HUDEP-2 (cell line): ENCODE measurements at regions not wholly inside any gene's neighbourhood (a gene's known extent, or its start where the extent isn't known, plus 50 kb on each side); places are given as distances from the start of the nearest gene placed in this dataset.

ENCODE experiments used
- DNase-seq, 76 experiments: peaks; one replicate each; lab custom pipeline; 2025; ENCODE audit not compliant: unreplicated experiment in 76 of 76; lab: John Stamatoyannopoulos, UW

DNA sequence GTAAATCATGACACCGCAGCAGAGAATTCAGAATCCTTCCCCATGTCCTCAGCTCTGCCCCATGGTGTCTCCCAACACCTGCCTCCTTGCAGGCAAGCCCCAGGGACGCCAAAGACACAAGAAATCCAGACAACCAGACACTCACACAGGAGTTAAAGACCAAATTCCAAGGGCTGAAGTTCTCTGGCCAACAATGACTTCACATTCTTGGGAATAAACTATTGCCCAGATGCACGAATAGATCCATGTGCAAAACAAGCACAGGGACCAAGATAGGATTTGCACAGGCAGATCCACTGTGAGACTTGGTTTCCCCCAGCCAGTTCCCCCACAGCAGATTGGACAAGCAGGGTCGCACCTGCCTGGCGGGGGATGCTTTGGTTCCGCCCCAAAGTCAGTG lies 246.7 kb downstream of the SOD2 start:
- DNase-seq = no peak

DNA sequence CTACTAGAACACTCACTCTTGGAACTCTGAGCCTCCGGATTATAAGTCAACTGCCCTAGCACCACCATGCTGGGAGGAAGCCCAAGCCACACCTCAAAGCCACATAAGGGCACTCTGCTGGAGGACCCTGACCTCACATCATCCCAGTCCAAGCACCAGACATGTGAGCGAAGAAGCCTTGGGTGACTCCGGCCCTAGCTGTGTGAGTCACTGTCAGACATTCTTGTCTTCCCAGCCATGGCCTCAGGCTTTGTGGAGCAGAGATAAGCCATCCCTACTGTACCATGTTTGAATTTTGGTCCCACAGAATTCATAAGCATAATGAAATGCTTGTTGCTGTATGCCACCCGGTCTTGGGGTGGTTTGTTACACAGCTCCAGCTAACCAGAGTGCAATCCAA lies 247.7 kb downstream of the SOD2 start:
- no peak for DNase-seq

DNA sequence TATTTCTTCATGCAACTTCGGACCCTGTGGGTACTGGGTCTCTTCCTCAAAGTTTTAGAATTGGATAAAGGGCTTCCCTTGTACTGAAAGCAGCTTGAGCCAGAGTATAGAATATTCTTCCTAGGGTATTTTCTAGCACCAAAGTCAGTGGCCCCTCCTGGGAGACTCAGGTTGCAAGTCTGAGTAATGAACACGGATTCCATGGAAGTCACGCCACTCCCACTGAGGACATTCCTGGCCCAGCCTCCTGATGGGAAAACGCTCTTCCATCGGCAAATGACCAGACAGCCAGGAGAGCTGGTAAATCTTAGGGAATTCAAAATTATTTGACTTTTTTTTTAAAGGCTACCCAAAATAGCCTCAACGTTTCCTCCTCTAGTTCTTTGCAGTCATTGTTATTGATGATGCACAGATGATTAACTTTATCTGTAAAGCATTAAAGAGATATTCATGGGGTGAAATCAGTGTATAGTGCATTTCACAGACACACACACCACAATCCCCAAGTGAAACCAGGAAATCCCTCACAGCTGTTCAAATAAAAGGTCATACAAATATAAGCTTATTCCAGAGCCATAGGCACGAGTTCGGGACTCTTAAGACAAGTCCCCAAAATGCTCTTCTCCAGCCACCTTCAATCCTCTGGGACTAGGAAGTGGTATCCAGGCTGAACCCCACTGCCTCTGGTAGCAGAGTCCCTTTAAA lies 248.8 kb downstream of the SOD2 start:
- DNase-seq = no peak

DNA sequence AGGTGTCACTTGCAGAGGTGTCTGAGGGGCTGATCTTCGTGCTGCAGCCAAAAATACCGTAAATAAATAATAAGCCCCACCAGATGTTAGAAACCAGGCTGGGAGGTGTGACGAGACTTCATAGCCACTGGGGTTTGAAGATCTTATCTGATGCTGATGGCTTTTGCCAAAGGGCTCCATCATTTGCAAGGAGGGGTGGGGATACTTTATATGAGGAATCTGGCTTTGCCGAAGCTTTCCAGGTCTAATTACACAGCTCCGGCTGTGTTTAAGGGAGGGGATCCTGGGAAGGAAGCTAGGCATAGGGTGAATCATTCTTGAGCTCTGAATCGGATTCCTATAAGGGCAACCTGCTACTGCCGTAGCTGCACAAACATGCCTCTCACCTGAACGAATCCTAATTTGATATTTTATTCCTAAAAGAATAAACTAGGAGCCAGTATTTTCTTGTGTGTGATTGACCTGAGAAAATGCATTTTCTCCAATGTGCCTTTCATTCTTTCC lies 249.6 kb downstream of the SOD2 start:
- DNase-seq = no peak

DNA sequence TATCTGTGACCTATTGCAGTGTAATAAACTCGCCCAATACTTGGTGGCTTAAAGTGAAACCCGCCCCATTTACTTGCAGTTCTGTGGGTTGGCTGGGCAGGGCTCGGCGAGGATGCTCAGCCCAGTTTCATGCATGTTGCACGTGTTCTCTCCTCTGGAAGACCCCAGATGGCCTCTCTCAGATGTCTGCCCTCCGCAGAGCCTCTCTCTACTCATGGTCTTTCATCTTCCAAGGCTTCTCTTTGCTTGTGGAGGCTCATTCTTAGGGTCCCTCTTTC lies 251.4 kb downstream of the SOD2 start:
- DNase-seq = no peak

DNA sequence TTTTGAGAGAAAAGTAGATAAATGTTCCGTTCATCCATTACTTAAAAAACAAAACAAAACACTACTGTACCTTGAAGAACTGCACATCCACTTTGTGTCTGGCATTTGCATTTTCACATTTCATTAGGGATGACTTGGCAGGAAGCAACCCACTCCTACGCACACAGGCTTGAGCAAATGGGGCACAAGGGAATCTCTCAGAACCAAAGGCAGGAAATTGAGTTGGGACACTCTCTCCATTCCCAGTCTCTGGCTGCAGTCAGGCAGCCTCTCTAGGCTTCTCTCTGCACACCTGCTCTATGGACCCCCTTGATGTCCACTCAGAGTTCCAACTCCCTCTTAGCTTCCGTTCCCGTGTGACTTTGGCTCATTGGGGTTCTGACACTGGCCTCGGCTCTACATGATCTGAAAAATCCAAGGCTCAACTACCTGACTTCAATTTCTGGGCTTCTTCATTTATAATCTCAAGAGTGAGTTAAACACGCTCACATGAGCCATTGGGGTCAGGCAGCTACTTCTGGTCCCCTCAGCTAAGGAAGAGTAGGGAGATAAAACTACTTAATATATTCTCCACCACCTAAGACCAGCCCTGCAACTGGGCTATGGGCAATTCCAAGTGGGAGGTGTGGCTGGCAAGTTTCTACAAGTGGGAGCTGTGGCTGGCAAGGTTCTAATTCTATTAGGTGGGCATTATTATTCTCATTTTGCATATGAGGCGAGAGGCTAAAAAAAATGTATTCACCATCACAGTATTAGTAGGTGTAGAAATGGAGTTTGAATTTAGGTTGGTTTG lies 251.9 kb downstream of the SOD2 start:
- DNase-seq = no peak

DNA sequence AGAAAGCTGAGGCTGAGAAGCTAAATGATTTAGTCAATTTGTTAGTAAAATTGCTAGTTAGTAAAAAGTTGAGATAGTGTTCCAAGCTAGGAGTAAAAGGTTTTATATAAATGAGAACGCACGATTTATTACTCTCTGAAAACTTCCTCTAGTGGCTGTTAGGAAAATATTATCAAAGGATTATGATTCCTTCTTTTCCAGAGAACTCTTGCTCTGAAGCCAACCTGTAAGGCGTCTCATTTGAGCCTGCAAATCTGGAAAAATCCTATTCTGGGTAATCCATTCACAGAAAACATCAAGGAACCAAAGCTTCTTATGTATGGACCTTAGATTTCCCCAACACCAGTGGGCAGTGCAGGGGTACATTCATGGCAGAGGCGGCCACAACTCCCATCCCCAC lies 252.7 kb downstream of the SOD2 start:
- no peak for DNase-seq

DNA sequence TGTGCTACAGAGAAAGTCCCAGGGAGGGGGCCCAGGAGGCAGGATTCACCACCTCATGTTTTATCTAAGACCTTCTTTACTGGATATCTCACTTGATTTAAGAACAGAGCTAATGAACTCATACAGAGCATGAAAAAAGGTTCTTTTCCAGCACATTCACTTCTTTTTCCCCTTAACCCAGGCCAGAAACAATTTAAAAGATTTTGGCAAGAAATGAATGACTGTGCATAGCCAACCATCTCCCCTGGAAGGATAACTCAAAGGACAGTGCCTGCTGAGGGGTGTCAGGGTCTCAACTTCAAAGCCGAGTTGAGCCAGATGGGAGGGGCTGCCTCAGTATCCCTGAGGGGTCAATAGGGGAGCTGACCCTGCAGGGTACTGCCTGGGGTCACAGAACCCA lies 253.4 kb downstream of the SOD2 start:
- no peak for DNase-seq

DNA sequence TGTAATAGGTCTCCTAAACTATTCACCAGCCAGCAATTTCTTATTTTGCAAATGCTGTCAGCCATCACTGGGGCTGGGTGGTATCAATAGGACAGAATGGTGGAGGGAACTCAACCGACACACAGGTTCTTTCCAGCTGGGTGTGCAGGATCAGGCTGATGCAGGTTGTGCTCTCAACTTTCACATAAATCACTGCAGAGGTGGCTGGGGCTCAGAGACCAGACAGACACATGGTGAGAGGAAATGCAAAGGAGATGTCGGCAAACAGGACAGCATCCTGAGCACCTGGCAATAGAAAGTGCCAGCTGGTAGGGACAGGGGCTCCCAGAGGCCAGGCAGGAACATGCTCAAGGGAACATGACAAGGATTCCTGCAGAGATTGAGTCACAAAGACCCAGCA lies 254.9 kb downstream of the SOD2 start:
- no peak for DNase-seq

DNA sequence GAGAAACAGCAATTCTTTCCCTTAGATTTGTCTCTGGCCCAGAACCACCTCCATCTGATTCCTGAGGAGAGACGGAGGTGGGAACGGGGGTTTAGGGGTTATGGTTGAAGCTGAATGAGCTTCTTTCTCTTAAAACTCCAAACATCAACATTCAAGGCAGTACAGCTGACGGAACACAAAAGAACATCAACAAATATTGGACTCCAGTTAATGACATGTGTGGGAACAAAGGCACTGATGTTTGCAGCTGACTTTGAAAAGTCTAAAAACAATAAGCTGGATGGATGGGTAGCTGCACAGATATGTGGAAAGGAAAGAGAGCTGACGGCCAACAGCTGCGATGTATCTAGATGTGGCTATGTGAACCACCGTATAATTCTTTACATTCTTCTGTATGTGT lies 256.5 kb downstream of the SOD2 start:
- no peak for DNase-seq

DNA sequence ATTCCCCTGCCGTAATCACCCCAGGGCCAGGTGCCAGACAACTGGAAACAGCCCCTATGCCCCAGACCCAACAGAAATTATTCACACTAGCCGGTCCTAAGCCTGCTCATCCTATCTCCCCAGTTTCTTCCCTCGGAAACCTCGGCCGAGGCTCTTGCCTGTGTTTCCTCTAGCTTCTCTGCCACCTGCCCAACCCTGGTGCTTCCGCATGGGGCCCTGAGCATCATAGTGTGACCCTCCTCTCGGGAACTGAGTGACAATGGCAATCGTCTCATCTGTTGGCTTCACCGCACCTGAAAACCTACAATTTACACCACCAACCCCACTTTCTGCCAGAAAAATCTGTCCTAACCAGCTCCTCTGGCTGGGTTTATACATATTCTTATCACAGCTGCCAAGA lies 257.3 kb downstream of the SOD2 start:
- DNase-seq = no peak

DNA sequence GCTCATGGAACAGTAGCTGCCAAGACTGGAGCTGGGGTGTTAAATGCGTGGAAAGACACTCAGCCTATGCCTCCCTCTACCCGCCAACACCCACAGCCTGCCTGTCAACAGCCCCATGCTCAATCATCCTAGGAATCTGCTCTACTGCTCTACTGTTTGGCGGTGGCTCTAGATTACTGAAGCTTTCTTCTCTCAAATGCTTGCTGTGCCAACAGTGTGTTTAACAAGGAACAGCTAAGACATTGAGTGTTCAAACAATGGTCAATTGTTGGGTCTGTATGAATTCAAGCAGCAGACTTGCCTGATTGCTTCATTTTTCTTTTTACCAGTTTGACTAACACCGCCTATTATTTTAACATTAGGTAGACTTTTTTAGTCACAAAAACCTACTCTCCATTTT lies 258.6 kb downstream of the SOD2 start:
- no peak for DNase-seq

DNA sequence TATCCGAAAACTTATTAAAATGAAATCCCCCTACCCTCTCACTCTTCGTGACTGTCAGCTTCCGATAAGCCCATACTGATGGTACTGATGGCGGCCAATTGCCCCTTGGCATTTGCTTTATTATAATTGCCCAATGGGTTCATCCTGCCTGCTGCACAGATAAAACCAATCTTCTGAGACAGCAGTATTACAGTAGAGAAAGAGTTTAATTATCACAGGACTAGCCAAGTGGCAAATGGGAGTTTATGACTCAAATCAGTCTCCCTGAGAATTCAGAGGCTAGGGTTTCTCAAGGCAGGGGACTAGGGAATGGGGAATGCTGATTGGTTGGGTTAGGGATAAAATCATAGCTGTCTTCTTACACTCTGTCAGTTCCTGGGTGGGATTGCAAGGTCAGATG lies 259.5 kb downstream of the SOD2 start:
- DNase-seq = no peak

DNA sequence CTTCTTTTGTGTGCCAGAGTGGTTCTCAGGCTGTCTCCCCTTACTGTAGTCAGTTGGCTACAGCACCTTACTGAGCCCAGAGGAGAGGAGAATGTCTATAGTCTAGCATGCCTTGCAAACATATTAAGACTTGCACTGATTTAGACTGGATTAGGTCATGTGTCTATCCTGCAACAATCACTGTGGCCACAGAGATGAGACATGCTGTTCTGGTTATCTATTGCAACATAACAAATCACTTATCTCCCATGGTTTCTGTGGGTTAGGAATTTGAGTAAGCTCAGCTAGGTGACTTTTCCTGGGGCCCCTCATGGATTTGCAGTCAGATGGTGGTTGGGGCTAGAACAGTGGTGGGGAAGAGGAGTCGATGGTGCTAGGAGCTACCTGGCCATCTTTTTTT lies 261.3 kb downstream of the SOD2 start:
- DNase-seq = no peak

DNA sequence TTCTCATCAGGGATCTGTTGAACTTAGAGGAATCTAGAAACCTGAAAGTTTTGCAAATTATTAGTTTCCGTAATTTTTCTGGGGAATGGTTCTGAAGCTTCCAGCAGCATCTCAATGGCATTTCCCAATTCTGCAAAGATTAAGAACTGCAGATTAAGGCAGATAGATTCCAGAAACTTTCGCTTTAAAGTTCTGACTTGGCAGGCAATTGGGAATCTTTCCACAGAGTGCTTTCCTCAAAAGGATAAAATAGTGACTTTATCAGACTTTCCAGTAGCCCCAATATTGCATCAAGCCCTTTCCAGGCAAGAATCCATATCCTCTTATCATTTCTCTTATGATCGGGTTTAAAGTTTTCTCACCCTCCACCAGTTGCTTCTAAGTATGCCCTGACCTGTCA lies 261.1 kb downstream of the FNDC1 start:
- DNase-seq = no peak

DNA sequence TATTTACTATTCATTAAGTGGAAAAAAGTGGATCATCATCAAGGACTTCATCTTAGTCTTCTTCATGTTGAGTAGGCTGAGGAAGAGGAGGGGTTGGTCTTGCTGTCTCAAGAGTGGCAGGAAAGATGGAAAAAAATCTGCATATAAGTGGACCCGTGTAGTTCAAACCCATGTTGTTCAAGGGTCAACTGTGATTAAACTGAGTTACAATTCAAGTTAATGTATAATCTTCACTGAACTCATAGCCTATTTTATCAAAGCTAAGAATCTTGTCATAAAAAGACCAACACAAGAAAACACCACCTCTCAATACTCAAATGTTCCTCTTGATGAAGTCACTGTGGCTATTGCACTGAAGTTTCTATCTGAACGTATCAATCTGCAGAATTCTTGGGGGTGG lies 260.2 kb downstream of the FNDC1 start:
- no peak for DNase-seq

DNA sequence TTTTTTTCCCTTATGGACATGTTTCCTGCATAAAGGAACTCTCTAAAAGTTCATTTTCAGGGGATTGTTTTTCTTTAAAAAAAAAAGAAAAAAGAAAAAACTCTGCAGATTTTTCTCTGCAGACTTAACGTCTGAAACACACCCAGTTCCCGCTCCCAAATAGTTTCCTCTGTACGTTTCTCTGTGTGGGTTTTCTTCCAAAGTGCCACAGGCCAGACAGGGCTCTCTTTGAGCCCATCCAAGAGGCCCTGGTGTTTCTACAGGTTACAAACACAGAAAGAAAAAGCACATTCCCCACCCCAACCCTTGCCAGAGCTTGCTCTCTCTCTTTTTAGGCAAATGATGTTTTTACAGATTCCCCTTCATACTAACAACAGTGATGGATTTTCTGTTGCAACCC lies 258.6 kb downstream of the FNDC1 start:
- no peak for DNase-seq

DNA sequence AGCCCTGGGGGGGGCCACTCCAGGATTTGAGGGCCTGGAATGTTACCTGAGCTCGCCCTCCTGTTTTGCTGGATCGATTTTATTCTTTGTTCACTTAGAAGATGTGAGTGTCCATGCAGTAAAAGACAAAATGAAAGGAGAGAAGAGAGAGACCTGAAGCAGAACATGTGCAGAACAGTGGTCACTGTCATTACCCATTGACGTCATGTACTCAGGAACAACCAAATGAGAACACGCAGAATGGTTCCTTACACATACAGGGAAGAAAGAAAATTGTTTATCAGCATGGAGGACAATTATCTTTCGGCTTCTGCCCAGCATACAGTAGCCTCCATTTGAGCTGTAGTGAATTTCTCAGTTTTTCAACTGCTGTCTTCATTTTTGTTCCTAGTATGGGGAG lies 258.1 kb downstream of the FNDC1 start:
- no peak for DNase-seq

DNA sequence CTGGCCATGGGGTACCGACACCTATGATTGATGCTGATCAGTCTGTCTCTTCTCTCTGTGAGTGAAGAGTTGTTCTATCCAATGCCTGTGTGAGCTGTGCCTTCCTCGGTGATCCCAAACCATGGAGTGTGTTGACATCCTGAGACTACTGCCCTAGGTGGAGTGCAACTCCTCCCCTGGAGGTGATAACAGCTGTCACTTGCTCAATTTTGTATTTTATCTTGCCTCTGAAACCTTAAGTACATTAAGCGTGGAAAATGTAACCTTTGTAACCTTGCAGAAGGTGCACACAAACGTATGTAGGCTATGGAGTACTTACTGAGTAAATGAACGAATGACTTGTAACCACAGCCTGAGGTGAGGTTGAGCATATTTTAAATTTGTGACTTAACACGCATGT lies 256.2 kb downstream of the FNDC1 start:
- DNase-seq = no peak

DNA sequence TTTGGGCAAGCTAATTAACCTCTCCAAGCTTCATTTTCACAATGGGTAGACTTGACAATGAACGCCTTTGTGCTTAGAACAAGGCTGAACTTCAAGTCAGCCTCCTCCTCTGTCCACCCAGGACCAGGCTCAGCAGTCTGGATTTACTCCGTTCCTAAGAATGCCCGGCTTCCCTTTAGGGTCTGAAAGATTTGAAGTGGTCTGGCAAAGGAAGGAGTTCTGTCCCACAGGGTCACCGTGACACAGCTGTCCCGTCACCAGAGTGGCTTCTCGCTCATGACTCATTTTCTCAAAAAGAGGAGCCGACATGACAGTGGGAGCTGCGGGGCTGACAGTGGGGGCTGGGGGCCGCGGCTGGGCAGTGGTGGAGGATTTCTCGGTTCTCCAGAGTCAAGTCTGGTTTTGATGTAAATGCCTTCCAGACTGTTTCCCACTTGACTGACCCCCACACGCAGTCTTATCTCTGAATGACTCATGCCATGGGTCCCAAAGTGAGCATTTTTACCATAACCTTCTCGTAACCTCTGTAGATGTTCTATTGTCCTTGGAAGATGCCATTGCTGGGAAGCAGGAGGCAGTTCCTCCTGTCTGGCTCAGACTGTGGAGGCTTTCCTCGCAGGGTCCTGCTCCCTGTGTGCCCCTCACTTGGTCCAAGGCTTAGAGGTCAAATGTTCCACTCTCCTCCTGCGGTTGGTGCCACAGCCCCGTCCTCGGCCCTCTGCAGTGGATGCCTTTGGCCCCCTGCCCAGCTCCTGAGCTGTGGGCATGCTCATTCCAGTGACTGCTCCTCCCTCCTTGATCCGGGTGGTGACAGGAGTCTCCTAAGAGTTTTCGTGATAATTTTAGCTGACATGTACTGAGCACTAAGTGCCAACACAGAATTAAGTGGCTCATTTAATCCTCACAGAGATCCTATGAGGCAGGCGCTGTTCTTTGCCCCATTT lies 253.1 kb downstream of the FNDC1 start:
- no peak for DNase-seq

DNA sequence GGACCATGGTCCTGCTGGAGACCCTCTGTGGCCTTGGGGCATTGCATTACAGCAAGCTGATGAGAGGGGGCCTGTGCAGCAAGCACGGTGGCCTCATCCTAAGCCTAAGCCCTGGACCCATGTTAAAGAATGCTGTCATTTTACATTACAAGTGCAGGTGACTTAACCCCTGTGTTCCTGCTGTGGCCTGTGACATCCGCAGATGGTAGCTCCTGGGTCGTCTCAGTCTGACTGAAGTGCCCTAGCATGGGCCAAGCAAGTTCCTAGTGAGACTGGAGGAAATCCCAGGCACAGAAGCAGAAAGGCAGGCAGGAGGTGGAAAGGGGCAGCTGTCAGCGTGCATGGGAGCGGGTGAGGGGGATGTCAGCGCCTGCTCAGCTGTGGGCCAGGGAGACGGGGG lies 252.4 kb downstream of the FNDC1 start:
- no peak for DNase-seq

DNA sequence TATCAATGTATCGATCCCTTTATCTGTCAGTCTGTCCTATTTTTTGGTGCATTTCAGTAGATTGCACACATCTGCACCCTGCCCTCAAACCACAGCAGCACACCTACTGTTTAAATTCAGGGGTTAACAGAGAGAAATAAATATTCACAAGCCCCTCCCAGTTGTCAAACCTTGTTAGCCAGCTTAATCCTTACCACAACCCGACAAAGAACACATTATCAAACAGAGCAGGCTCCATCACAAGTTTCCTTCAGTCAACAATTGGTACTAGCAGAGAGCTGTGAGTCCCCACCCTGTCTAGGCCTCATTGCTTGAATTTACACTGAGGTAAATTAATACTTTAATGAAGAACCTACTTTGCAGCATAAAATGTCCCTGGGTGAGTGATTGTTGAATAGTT lies 249.8 kb downstream of the FNDC1 start:
- no peak for DNase-seq
